NCI-H524 (cell line): ENCODE measurements at regions not wholly inside any gene's neighbourhood (a gene's known extent, or its start where the extent isn't known, plus 50 kb on each side); places are given as distances from the start of the nearest gene placed in this dataset.
A peak's percentile ranks its signal among the peaks of the same experiment; 100 is the strongest.

ENCODE experiments used
- DNase-seq, 2 experiments: peaks; one replicate each; lab custom pipeline; 2025; lab: John Stamatoyannopoulos, UW

GRCh38 chr9:105861972-105862371 lies 167.6 kb downstream of the TMEM38B start:
- DNase-seq: no peak

GRCh38 chr9:105864248-105864898 lies 170.0 kb downstream of the TMEM38B start:
- DNase-seq: no peak

GRCh38 chr9:105865285-105865684 lies 170.9 kb downstream of the TMEM38B start:
- DNase-seq: no peak

- DNase-seq: no peak
Measured at GRCh38 chr9:105871540-105871939, 177.2 kb downstream of the TMEM38B start.

GRCh38 chr9:105873801-105874200 lies 179.5 kb downstream of the TMEM38B start:
- DNase-seq: no peak

GRCh38 chr9:105877721-105878120 lies 183.4 kb downstream of the TMEM38B start:
- peak; percentile 42 to 76 for DNase-seq

- no peak for DNase-seq
Measured at GRCh38 chr9:105879181-105879580, 184.8 kb downstream of the TMEM38B start.

- DNase-seq: no peak
Measured at GRCh38 chr9:105880517-105880916, 186.2 kb downstream of the TMEM38B start.

GRCh38 chr9:105881021-105881420 lies 186.7 kb downstream of the TMEM38B start:
- peak; percentile 77 to 93 for DNase-seq

GRCh38 chr9:105881654-105882349 lies 187.5 kb downstream of the TMEM38B start:
- DNase-seq: peak; percentile 73 to 88

- DNase-seq: no peak
Measured at GRCh38 chr9:105883847-105884246, 189.5 kb downstream of the TMEM38B start.

- no peak for DNase-seq
Measured at GRCh38 chr9:105884416-105884815, 190.1 kb downstream of the TMEM38B start.

GRCh38 chr9:105886136-105886535 lies 191.8 kb downstream of the TMEM38B start:
- no peak for DNase-seq

GRCh38 chr9:105887679-105888078 lies 193.3 kb downstream of the TMEM38B start:
- DNase-seq: no peak

- DNase-seq: no peak
Measured at GRCh38 chr9:105890046-105890822, 195.9 kb downstream of the TMEM38B start.

- no peak for DNase-seq
Measured at GRCh38 chr9:105900123-105900522, 205.8 kb downstream of the TMEM38B start.

GRCh38 chr9:105901514-105902109 lies 207.3 kb downstream of the TMEM38B start:
- peak; percentile 82 to 86 for DNase-seq

- no peak for DNase-seq
Measured at GRCh38 chr9:105908069-105908468, 213.7 kb downstream of the TMEM38B start.

- DNase-seq: no peak
Measured at GRCh38 chr9:105911104-105911911, 217.0 kb downstream of the TMEM38B start.

GRCh38 chr9:105912157-105912862 lies 218.0 kb downstream of the TMEM38B start:
- no peak for DNase-seq
